Prostate gland (tissue), 2 donors: ENCODE measurements at regions not wholly inside any gene's neighbourhood (a gene's known extent, or its start where the extent isn't known, plus 50 kb on each side); places are given as distances from the start of the nearest gene placed in this dataset.

Experiments used
- DNase-seq: peaks from one replicate; pipeline ENCODE4 v3.0.0-alpha.2; 2019; ENCODE audit warnings: low spot score
- H3K27ac ChIP-seq, 2 donors: fragments of 200-600 bp; sonication (generic); 2 replicates each; pipeline ENCODE4 v1.5.1; 2017 to 2019
- H3K27me3 ChIP-seq: fragments of 200-600 bp; sonication (generic); replicated peaks from 2 replicates; pipeline ENCODE4 v1.5.1; 2019; ENCODE audit not compliant: insufficient read depth
- H3K36me3 ChIP-seq, 2 donors: fragments of 200-600 bp; sonication (generic); 1 replicate in 1 of 2; 2 replicates in 1 of 2; pipeline versions ENCODE4 v1.5.1 to v1.8.1; 2017 to 2019
- H3K4me1 ChIP-seq: fragments of 200-600 bp; sonication (generic); replicated peaks from 2 replicates; pipeline ENCODE4 v1.5.1; 2019
- H3K4me3 ChIP-seq, 2 donors: fragments of 200-600 bp; sonication (generic); 2 replicates each; pipeline ENCODE4 v1.5.1; 2017 to 2019
- H3K9me3 ChIP-seq: fragments of 200-600 bp; sonication (generic); 2 replicates; pipeline ENCODE4 v1.5.1; 2017
- CTCF ChIP-seq, 4 experiments: fragments of 200-600 bp in 2 of 4; fragments of 450-650 bp in 2 of 4; sonication (generic) in 2 of 4; IDR thresholded peaks; 1 replicate in 3 of 4; 2 replicates in 1 of 4; pipeline ENCODE4 v1.5.1; 2016 to 2019; ENCODE audit warnings: antibody characterized with exemption in 4 of 4, mild to moderate bottlenecking in 2 of 4, moderate library complexity in 2 of 4
- POLR2A ChIP-seq: fragments of 450-650 bp; IDR thresholded peaks from one replicate; pipeline ENCODE4 v1.6.1; 2016; ENCODE audit warnings: antibody characterized with exemption, mild to moderate bottlenecking
- POLR2AphosphoS5 ChIP-seq: sonication (generic); formaldehyde crosslinking; IDR thresholded peaks from one replicate; pipeline ENCODE4 v1.6.1; 2017; ENCODE audit warnings: antibody characterized with exemption
- WGBS: methylation state at CpG from one replicate; pipeline ENCODE4 v1.1.5; 2018; 5-methylcytosine and 5-hydroxymethylcytosine counted together
- intact Hi-C: fragments of 100-400 bp; cut with DNase I; formaldehyde crosslinking; loops from one replicate; pipeline ENCODE4 v1.14.2; 2022

GRCh38 chr7:88668591-88668990 lies 90.9 kb upstream of the ZNF804B start:
- WGBS: 89% methylated on average over 1 of the region's 1 CpG
- DNase-seq: no peak
- Histone ChIP-seq H3K36me3 (no peaks in the 10 kb centered on the region), H3K4me3 (no peak overlapping the region), H3K27me3 (no peaks in the 10 kb centered on the region), H3K27ac (no peak overlapping the region), H3K4me1 (no peaks in the 10 kb centered on the region), H3K9me3 (no peaks in the 10 kb centered on the region)
- no peak for TF ChIP-seq CTCF (IDR thresholded peaks at IDR 0.05)
- TF ChIP-seq POLR2AphosphoS5: no peak
- no peak for TF ChIP-seq POLR2A
- intact Hi-C loops: no loop called here

- Histone ChIP-seq H3K36me3 (no peaks in the 10 kb centered on the region), H3K27ac (no peak overlapping the region), H3K4me3 (no peak overlapping the region), H3K9me3 (no peaks in the 10 kb centered on the region), H3K4me1 (no peaks in the 10 kb centered on the region), H3K27me3 (no peaks in the 10 kb centered on the region)
- no peak for DNase-seq
- TF ChIP-seq POLR2A: no peak
- no peak for TF ChIP-seq CTCF (IDR thresholded peaks at IDR 0.05)
- TF ChIP-seq POLR2AphosphoS5: no peak
- intact Hi-C loops: no loop called here
Observed at GRCh38 chr7:88666626-88667025, 92.9 kb upstream of the ZNF804B start.

- Histone ChIP-seq H3K4me3 (no peak overlapping the region), H3K36me3 (no peaks in the 10 kb centered on the region), H3K4me1 (no peaks in the 10 kb centered on the region), H3K9me3 (no peaks in the 10 kb centered on the region), H3K27me3 (no peaks in the 10 kb centered on the region), H3K27ac (no peak overlapping the region)
- no peak for DNase-seq
- TF ChIP-seq POLR2AphosphoS5 (no peak), CTCF (IDR thresholded peaks at IDR 0.05) (no peak), POLR2A (no peak)
- WGBS: 56% methylated on average over 3 of the region's 3 CpGs
- intact Hi-C loops: no loop called here
Observed at GRCh38 chr7:88665892-88666514, 93.5 kb upstream of the ZNF804B start.

GRCh38 chr7:88664630-88665233 lies 94.8 kb upstream of the ZNF804B start:
- intact Hi-C loops: no loop called here
- TF ChIP-seq CTCF (IDR thresholded peaks at IDR 0.05): no peak
- no peak for TF ChIP-seq POLR2A
- no peak for TF ChIP-seq POLR2AphosphoS5
- DNase-seq: no peak
- Histone ChIP-seq H3K4me3 (no peak overlapping the region), H3K27ac (no peak overlapping the region), H3K4me1 (no peaks in the 10 kb centered on the region), H3K36me3 (no peaks in the 10 kb centered on the region), H3K9me3 (no peaks in the 10 kb centered on the region), H3K27me3 (no peaks in the 10 kb centered on the region)
- 87% methylated on average over 1 of the region's 1 CpG for WGBS

GRCh38 chr7:88661921-88662320 lies 97.6 kb upstream of the ZNF804B start:
- WGBS: 69% methylated on average over 3 of the region's 3 CpGs
- no peak for DNase-seq
- intact Hi-C loops: no loop called here
- TF ChIP-seq POLR2AphosphoS5: no peak
- no peak for TF ChIP-seq POLR2A
- TF ChIP-seq CTCF (IDR thresholded peaks at IDR 0.05): no peak
- H3K36me3 ChIP-seq: no peaks in the 10 kb centered on the region
- no peaks in the 10 kb centered on the region for H3K9me3 ChIP-seq
- H3K27me3 ChIP-seq: no peaks in the 10 kb centered on the region
- no peaks in the 10 kb centered on the region for H3K4me1 ChIP-seq
- H3K4me3 ChIP-seq: no peak overlapping the region
- no peak overlapping the region for H3K27ac ChIP-seq
